ENCODE measurements at regions not wholly inside any gene's neighbourhood (a gene's known extent, or its start where the extent isn't known, plus 50 kb on each side); places are given as distances from the start of the nearest gene placed in this dataset.
"Not testable (repeated sequence)": the region's sequence is repeated elsewhere in the genome, so short reads cannot be mapped to it uniquely, and the experiment has no call there.

- DNase-seq, result no peak
Measured at GRCh38 chr13:76336889-76337844, 549.0 kb downstream of the KCTD12 start.

- no peak for DNase-seq
Measured at GRCh38 chr13:76335463-76335862, 550.7 kb downstream of the KCTD12 start.

- no peak for DNase-seq
Measured at GRCh38 chr13:76331943-76332712, 554.1 kb downstream of the KCTD12 start.

GRCh38 chr13:76330761-76331160 is 555.4 kb downstream of the KCTD12 start:
- peak; percentile 64 for DNase-seq

- DNase-seq, result no peak
Measured at GRCh38 chr13:76329866-76330580, 556.2 kb downstream of the KCTD12 start.

GRCh38 chr13:76329004-76329403 is 557.2 kb downstream of the KCTD12 start:
- no peak for DNase-seq

- no peak for DNase-seq
Measured at GRCh38 chr13:76326343-76326742, 559.9 kb downstream of the KCTD12 start.

- no peak for DNase-seq
Measured at GRCh38 chr13:76319921-76320320, 566.3 kb downstream of the KCTD12 start.

GRCh38 chr13:76316998-76317527 is 569.1 kb downstream of the KCTD12 start:
- DNase-seq, result no peak

- no peak for DNase-seq
Measured at GRCh38 chr13:76314495-76314894, 571.7 kb downstream of the KCTD12 start.

GRCh38 chr13:76307142-76307541 is 579.1 kb downstream of the KCTD12 start:
- no peak for DNase-seq

GRCh38 chr13:76300688-76301087 is 585.5 kb downstream of the KCTD12 start:
- no peak for DNase-seq

- DNase-seq, result no peak
Measured at GRCh38 chr13:76297331-76297730, 588.9 kb downstream of the KCTD12 start.

- DNase-seq, result no peak
Measured at GRCh38 chr13:76296751-76297150, 589.5 kb downstream of the KCTD12 start.

- not testable (repeated sequence) for DNase-seq
Measured at GRCh38 chr13:76295020-76295419, 591.2 kb downstream of the KCTD12 start.

GRCh38 chr13:76293751-76294150 is 592.5 kb downstream of the KCTD12 start:
- no peak for DNase-seq

- no peak for DNase-seq
Measured at GRCh38 chr13:76293346-76293745, 592.9 kb downstream of the KCTD12 start.

- DNase-seq, result peak; percentile 26
Measured at GRCh38 chr13:76292726-76293125, 593.5 kb downstream of the KCTD12 start.

GRCh38 chr13:76292031-76292430 is 594.2 kb downstream of the KCTD12 start:
- no peak for DNase-seq

- DNase-seq, result no peak
Measured at GRCh38 chr13:76289558-76289957, 596.6 kb downstream of the KCTD12 start.

- no peak for DNase-seq
Measured at GRCh38 chr13:76286178-76286577, 600.0 kb downstream of the KCTD12 start.

GRCh38 chr13:76285463-76285862 is 600.7 kb downstream of the KCTD12 start:
- no peak for DNase-seq

- not testable (repeated sequence) for DNase-seq
Measured at GRCh38 chr13:76279766-76280165, 606.4 kb downstream of the KCTD12 start.
